ENCODE measurements at regions not wholly inside any gene's neighbourhood (a gene's known extent, or its start where the extent isn't known, plus 50 kb on each side); places are given as distances from the start of the nearest gene placed in this dataset.

- no peak for DNase-seq (ENCODE audit: low spot score)
Observed at GRCh38 chr7:34596887-34597286, 61.1 kb upstream of the NPSR1 start.

GRCh38 chr7:34603711-34604444, 54.1 kb upstream of the NPSR1 start:
- no peaks in the 10 kb centered on the region for H3K9me3 Mint-ChIP-seq (ENCODE audit: low read depth)
- DNase-seq (ENCODE audit: low spot score): no peak
- H3K36me3 Mint-ChIP-seq (ENCODE audit: low read depth): no peaks in the 10 kb centered on the region
- H3K4me1 Mint-ChIP-seq (ENCODE audit: low read depth): no peaks in the 10 kb centered on the region
- no peak for TF ChIP-seq CTCF (IDR thresholded peaks at IDR 0.05)
- peaks cover 6% of the 10 kb centered on the region for H3K27me3 Mint-ChIP-seq (ENCODE audit: low read depth)
- H3K4me3 Mint-ChIP-seq (ENCODE audit: unreplicated experiment): no peak overlapping the region
- no peak overlapping the region for H3K27ac Mint-ChIP-seq (ENCODE audit: unreplicated experiment)

More at GRCh38 chr7:34596887-34597286, 61.1 kb upstream of the NPSR1 start:
- H3K36me3 Mint-ChIP-seq (ENCODE audit: low read depth): no peaks in the 10 kb centered on the region
- no peak overlapping the region for H3K27ac Mint-ChIP-seq (ENCODE audit: unreplicated experiment)
- no peak overlapping the region for H3K4me3 Mint-ChIP-seq (ENCODE audit: unreplicated experiment)
- H3K27me3 Mint-ChIP-seq (ENCODE audit: low read depth): peaks cover 4% of the 10 kb centered on the region
- peak; percentile 54 for TF ChIP-seq CTCF (IDR thresholded peaks at IDR 0.05)
- H3K9me3 Mint-ChIP-seq (ENCODE audit: low read depth): no peaks in the 10 kb centered on the region
- H3K4me1 Mint-ChIP-seq (ENCODE audit: low read depth): no peaks in the 10 kb centered on the region
